Lower leg skin (tissue), 4 donors: ENCODE measurements at regions not wholly inside any gene's neighbourhood (a gene's known extent, or its start where the extent isn't known, plus 50 kb on each side); places are given as distances from the start of the nearest gene placed in this dataset.
"Not testable (repeated sequence)": the region's sequence is repeated elsewhere in the genome, so short reads cannot be mapped to it uniquely, and the experiment has no call there.

Source experiments
- DNase-seq, 2 donors: peaks; one replicate each; pipeline ENCODE4 v3.0.0-alpha.2; 2019; ENCODE audit warnings: low spot score in 2 of 2
- H3K4me3 ChIP-seq: fragments of 200-600 bp; sonication (generic); 2 replicates; pipeline ENCODE4 v1.5.1; 2017; ENCODE audit warnings: mild to moderate bottlenecking, low read depth; ENCODE audit not compliant: poor library complexity, severe bottlenecking
- POLR2A ChIP-seq, 2 donors: fragments of 450-650 bp; IDR thresholded peaks; one replicate each; pipeline ENCODE4 v1.6.1; 2016 to 2017; ENCODE audit warnings: antibody characterized with exemption in 2 of 2, mild to moderate bottlenecking in 1 of 2, moderate library complexity in 1 of 2
- WGBS, 2 donors: methylation state at CpG; one replicate each; pipeline ENCODE4 v1.1.5; 2018; 5-methylcytosine and 5-hydroxymethylcytosine counted together
- intact Hi-C: fragments of 100-400 bp; cut with DNase I; formaldehyde crosslinking; loops from one replicate; pipeline ENCODE4 v1.15.0; 2023; ENCODE audit warnings: low total_unique reads
- TF ChIP-seq, protein P1 (sequence below), 3 donors: fragments of 450-650 bp; IDR thresholded peaks; one replicate each; pipeline ENCODE4 v1.5.1; 2016; ENCODE audit warnings: antibody characterized with exemption in 3 of 3, mild to moderate bottlenecking in 3 of 3, moderate library complexity in 2 of 3

DNA sequence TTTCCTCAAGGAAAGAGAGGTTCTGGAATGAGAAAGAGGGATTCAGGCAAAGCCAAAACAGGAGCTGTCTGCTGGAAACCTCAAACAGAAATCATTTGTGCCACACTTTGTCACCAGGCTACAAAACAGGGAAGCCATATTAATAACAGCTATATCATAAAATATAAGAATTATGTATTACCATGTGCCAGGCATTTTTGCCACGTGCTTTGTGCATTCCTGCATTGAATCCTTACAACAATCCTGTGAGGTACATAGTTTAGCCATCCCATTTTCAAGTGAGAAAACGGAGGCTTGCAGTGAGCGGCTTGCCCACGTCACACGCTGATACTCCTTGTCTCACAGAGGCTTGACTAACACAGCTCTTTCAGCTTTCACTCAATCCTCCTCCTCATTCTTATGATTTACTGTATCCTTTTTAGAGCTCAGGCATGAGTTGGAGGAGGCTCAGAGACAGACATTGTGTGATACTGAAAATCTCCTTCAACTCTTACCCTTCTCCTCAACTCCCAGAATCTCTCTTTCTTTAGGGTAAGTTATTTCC lies 148.4 kb upstream of the MEX3C start:
- WGBS, 2 donors: 78 to 80% methylated on average over 5 of the region's 5 CpGs
- no peak overlapping the region for H3K4me3 ChIP-seq

DNA sequence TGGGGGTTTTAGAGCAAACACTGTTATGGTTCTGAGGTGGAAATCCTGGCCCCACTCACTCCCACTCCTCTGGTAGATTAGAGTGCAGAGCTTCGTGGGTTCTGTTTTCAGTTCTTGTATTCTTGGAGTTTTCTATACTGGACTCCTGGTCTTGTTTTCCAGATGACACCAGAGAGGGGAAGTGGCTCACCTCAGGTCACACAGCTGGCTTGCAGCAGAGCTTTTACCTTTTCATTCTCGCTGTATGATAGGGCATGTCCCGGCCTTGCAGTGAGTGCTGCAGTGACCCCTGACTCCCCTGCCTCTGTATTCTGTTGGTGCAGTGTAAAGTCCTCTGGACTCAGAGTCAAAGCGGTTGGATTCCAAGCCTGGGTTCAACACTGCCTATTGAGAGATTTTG lies 148.9 kb upstream of the MEX3C start:
- 90 to 93% methylated on average over 4 of the region's 4 CpGs for WGBS, 2 donors
- TF ChIP-seq, protein P1, sequence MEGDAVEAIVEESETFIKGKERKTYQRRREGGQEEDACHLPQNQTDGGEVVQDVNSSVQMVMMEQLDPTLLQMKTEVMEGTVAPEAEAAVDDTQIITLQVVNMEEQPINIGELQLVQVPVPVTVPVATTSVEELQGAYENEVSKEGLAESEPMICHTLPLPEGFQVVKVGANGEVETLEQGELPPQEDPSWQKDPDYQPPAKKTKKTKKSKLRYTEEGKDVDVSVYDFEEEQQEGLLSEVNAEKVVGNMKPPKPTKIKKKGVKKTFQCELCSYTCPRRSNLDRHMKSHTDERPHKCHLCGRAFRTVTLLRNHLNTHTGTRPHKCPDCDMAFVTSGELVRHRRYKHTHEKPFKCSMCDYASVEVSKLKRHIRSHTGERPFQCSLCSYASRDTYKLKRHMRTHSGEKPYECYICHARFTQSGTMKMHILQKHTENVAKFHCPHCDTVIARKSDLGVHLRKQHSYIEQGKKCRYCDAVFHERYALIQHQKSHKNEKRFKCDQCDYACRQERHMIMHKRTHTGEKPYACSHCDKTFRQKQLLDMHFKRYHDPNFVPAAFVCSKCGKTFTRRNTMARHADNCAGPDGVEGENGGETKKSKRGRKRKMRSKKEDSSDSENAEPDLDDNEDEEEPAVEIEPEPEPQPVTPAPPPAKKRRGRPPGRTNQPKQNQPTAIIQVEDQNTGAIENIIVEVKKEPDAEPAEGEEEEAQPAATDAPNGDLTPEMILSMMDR (IDR thresholded peaks at IDR 0.05): no peak
- TF ChIP-seq POLR2A (IDR thresholded peaks at IDR 0.05): no peak
- no peak for DNase-seq
- intact Hi-C loops: no loop called here
- H3K4me3 ChIP-seq: no peak overlapping the region

More for the DNA sequence above, 148.4 kb upstream of the MEX3C start:
- intact Hi-C loops: no loop called here
- TF ChIP-seq, protein P1 (IDR thresholded peaks at IDR 0.05): no peak
- TF ChIP-seq POLR2A (IDR thresholded peaks at IDR 0.05): no peak
- DNase-seq: no peak

DNA sequence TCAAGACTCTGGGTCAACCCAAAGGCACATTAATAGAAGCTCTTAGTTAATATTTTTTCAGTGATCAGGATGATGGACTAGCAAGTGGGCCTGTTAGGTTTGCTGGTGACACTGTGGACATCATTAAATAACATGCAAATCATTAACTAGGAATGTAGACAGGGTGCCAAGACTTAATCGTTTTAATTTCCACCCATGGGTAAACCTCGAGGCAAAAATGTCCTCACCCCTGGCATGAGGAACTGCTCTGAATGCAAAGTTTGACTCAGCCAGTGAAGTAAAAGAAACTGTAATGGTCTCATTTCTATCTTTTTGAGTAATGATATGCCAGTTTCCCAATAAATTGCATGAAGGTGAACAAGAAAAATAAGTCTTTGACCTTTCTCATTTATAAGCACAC lies 152.6 kb upstream of the MEX3C start:
- 10 to 15% methylated on average over 2 of the region's 2 CpGs for WGBS, 2 donors
- no peak overlapping the region for H3K4me3 ChIP-seq
- TF ChIP-seq POLR2A (IDR thresholded peaks at IDR 0.05): no peak
- TF ChIP-seq, protein P1 (IDR thresholded peaks at IDR 0.05): no peak
- no peak for DNase-seq
- intact Hi-C loops: no loop called here

DNA sequence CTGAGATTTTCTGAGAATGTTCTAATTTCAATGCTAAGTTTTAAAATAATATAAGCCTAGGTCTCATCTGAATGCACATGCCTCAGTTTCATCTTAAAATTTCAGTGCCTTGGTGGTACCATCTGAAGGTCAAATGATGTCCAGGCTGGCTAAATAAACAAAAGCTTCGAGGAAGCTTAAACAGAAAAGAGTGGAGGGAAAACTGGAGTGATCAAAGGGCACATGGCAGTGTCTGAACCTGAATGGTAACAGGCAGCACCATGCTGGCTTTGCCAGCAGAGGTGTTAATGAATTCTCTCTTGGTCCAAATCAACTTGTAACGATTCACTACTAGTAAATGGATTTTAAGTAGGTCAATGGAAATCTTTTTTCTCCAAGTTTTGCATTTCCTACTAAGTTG lies 158.4 kb upstream of the MEX3C start:
- no peak overlapping the region for H3K4me3 ChIP-seq
- no peak for DNase-seq
- intact Hi-C loops: no loop called here
- TF ChIP-seq, protein P1 (IDR thresholded peaks at IDR 0.05): no peak
- TF ChIP-seq POLR2A (IDR thresholded peaks at IDR 0.05): no peak
- 63 to 64% methylated on average over 2 of the region's 2 CpGs for WGBS, 2 donors

DNA sequence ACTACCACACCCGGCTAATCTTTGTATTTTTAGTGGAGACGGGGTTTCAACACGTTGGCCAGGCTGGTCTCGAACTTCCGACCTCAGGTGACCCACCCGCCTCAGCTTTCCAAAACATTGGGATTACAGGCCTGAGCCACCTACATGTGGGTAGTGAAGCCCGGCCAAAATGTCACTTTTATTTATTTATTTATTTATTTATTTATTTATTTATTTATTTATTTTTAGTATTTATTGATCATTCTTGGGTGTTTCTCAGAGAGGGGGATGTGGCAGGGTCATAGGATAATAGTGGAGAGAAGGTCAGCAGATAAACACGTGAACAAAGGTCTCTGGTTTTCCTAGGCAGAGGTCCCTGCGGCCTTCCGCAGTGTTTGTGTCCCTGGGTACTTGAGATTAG lies 162.8 kb upstream of the MEX3C start:
- intact Hi-C loops, H3K4me3 ChIP-seq, DNase-seq: not testable (repeated sequence)
- 84 to 96% methylated on average over 8 of the region's 10 CpGs for WGBS, 2 donors

DNA sequence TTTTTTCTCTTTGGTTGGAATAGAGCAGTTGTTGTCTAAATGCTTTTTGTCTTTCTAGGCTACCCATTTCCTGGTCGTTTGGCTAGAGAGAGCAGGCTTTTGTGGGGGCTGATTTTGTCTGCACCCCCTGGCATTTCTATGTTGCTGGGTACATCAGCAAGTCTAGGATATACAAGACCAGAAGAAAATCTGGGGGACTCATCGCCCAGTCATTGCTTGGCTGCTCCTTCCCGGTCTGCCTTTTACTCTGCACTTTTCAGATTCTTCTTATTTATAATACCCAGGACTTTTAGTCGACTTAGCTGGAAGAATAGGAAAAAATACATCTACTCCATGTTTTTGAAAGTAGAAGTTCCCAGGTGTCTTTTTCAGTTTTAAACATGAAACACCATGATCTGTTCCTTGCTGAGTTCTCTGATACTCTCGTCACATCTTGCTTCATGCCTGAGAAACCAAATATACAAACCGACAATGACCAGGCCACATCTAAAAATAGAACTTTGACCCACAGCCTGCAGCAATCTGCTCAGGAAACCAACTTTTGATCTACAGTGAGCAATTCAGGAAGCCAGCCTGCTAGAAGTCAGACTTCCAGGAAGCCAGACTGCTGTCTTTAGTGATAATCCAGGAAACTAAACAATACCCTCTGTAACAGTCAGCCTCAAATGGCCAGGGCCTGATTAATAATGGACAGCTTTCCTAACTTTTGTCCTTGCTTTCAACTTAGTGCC lies 163.8 kb upstream of the MEX3C start:
- no peak for DNase-seq
- H3K4me3 ChIP-seq: no peak overlapping the region
- WGBS, 2 donors: 61% methylated on average over 6 of the region's 6 CpGs
- intact Hi-C loops: no loop called here
- TF ChIP-seq, protein P1 (IDR thresholded peaks at IDR 0.05): no peak
- TF ChIP-seq POLR2A (IDR thresholded peaks at IDR 0.05): no peak
